GM19025 (cell line): ENCODE measurements at regions not wholly inside any gene's neighbourhood (a gene's known extent, or its start where the extent isn't known, plus 50 kb on each side); places are given as distances from the start of the nearest gene placed in this dataset.

Source experiments
- ATAC-seq: cut with Tn5 transposase; IDR thresholded peaks from one replicate; pipeline ENCODE4 v1.9.1; 2021; ENCODE audit warnings: mild to moderate bottlenecking, low read depth, moderate library complexity; ENCODE audit not compliant: unreplicated experiment

GRCh38 chr1:208570362-208570761 lies 326.2 kb upstream of the PLXNA2 start:
- no peak for ATAC-seq

- no peak for ATAC-seq
Measured at GRCh38 chr1:208576425-208576824, 332.2 kb upstream of the PLXNA2 start.

- no peak for ATAC-seq
Measured at GRCh38 chr1:208577381-208577905, 333.3 kb upstream of the PLXNA2 start.

GRCh38 chr1:208581209-208581608 lies 337.0 kb upstream of the PLXNA2 start:
- ATAC-seq, result no peak

GRCh38 chr1:208581667-208582066 lies 337.5 kb upstream of the PLXNA2 start:
- no peak for ATAC-seq

- ATAC-seq, result no peak
Measured at GRCh38 chr1:208584167-208584755, 340.1 kb upstream of the PLXNA2 start.

- peak; percentile 95 for ATAC-seq
Measured at GRCh38 chr1:208587110-208587509, 342.9 kb upstream of the PLXNA2 start.

GRCh38 chr1:208593306-208594006 lies 349.3 kb upstream of the PLXNA2 start:
- ATAC-seq, result no peak

- ATAC-seq, result no peak
Measured at GRCh38 chr1:208595236-208595635, 351.1 kb upstream of the PLXNA2 start.

GRCh38 chr1:208595745-208596144 lies 351.6 kb upstream of the PLXNA2 start:
- no peak for ATAC-seq

GRCh38 chr1:208597571-208597970 lies 353.4 kb upstream of the PLXNA2 start:
- no peak for ATAC-seq

GRCh38 chr1:208598021-208598420 lies 353.8 kb upstream of the PLXNA2 start:
- no peak for ATAC-seq

- ATAC-seq, result no peak
Measured at GRCh38 chr1:208599063-208599462, 354.9 kb upstream of the PLXNA2 start.

- ATAC-seq, result no peak
Measured at GRCh38 chr1:208600456-208601190, 356.4 kb upstream of the PLXNA2 start.

- ATAC-seq, result no peak
Measured at GRCh38 chr1:208601561-208601960, 357.4 kb upstream of the PLXNA2 start.

- ATAC-seq, result no peak
Measured at GRCh38 chr1:208603721-208604120, 359.5 kb upstream of the PLXNA2 start.

GRCh38 chr1:208604295-208604694 lies 360.1 kb upstream of the PLXNA2 start:
- ATAC-seq, result peak; percentile 91

- no peak for ATAC-seq
Measured at GRCh38 chr1:208606959-208607358, 362.8 kb upstream of the PLXNA2 start.

- no peak for ATAC-seq
Measured at GRCh38 chr1:208607616-208608015, 363.4 kb upstream of the PLXNA2 start.

- no peak for ATAC-seq
Measured at GRCh38 chr1:208614610-208615009, 370.4 kb upstream of the PLXNA2 start.

GRCh38 chr1:208615371-208615770 lies 371.2 kb upstream of the PLXNA2 start:
- ATAC-seq, result no peak
